ENCODE measurements at regions not wholly inside any gene's neighbourhood (a gene's known extent, or its start where the extent isn't known, plus 50 kb on each side); places are given as distances from the start of the nearest gene placed in this dataset.
"Not testable (repeated sequence)": the region's sequence is repeated elsewhere in the genome, so short reads cannot be mapped to it uniquely, and the experiment has no call there.

- H3K36me3 ChIP-seq, result no peaks in the 10 kb centered on the region
- H3K27ac ChIP-seq, result no peak overlapping the region
- H3K4me3 ChIP-seq, result no peak overlapping the region
- WGBS, 2 donors, result 33 to 75% methylated on average over 1 of the region's 1 CpG
- no peaks in the 10 kb centered on the region for H3K4me1 ChIP-seq
- DNase-seq, result no peak
- no peaks in the 10 kb centered on the region for H3K9me3 ChIP-seq
- TF ChIP-seq EP300 (IDR thresholded peaks at IDR 0.05) (no peak), CTCF (IDR thresholded peaks at IDR 0.05) (no peak), POLR2AphosphoS5 (IDR thresholded peaks at IDR 0.05) (no peak), POLR2A (IDR thresholded peaks at IDR 0.05) (no peak)
- no peaks in the 10 kb centered on the region for H3K27me3 ChIP-seq
- no peak for ATAC-seq (ENCODE audit: low FRiP score in 2 of 2)
These were observed 82.7 kb upstream of the TEX13C start for GRCh38 chrX:125236955-125237354.

- Histone ChIP-seq H3K9me3 (no peaks in the 10 kb centered on the region), H3K27me3 (no peaks in the 10 kb centered on the region), H3K4me3 (no peak overlapping the region), H3K36me3 (no peaks in the 10 kb centered on the region), H3K27ac (no peak overlapping the region), H3K4me1 (no peaks in the 10 kb centered on the region)
- DNase-seq (no peak), ATAC-seq (ENCODE audit: low FRiP score in 2 of 2) (no peak)
- TF ChIP-seq POLR2AphosphoS5 (IDR thresholded peaks at IDR 0.05) (no peak), POLR2A (IDR thresholded peaks at IDR 0.05) (no peak), CTCF (IDR thresholded peaks at IDR 0.05) (no peak), EP300 (IDR thresholded peaks at IDR 0.05) (no peak)
These were observed 70.7 kb upstream of the TEX13C start for GRCh38 chrX:125248931-125249330.

GRCh38 chrX:125255759-125256158 is 63.9 kb upstream of the TEX13C start:
- DNase-seq, result peak in 1 of 2 donors; percentile 47
- H3K9me3 ChIP-seq; H3K27ac ChIP-seq; H3K36me3 ChIP-seq; H3K27me3 ChIP-seq; H3K4me3 ChIP-seq; ATAC-seq (ENCODE audit: low FRiP score in 2 of 2); H3K4me1 ChIP-seq: not testable (repeated sequence)
- WGBS, 2 donors, result 96% methylated on average over 20 of the region's 20 CpGs; no CpG with 5 or more reads in 1 of the 2 donors

GRCh38 chrX:125262836-125263235 is 56.8 kb upstream of the TEX13C start:
- Histone ChIP-seq H3K27ac (no peak overlapping the region), H3K4me3 (no peak overlapping the region), H3K4me1 (no peaks in the 10 kb centered on the region), H3K27me3 (no peaks in the 10 kb centered on the region), H3K36me3 (no peaks in the 10 kb centered on the region), H3K9me3 (peaks cover 0 to 20% (median 0%) of the 10 kb centered on the region in 4 donors)
- no peak for ATAC-seq (ENCODE audit: low FRiP score in 2 of 2)
- no peak for DNase-seq
- 63 to 83% methylated on average over 5 to 6 of the region's 6 CpGs for WGBS, 2 donors
- TF ChIP-seq POLR2AphosphoS5 (IDR thresholded peaks at IDR 0.05) (no peak), CTCF (IDR thresholded peaks at IDR 0.05) (no peak), POLR2A (IDR thresholded peaks at IDR 0.05) (no peak), EP300 (IDR thresholded peaks at IDR 0.05) (no peak)

- H3K9me3 ChIP-seq, result peaks cover 0 to 20% (median 0%) of the 10 kb centered on the region in 4 donors
- H3K27ac ChIP-seq, result no peak overlapping the region
- 88% methylated on average over 3 to 4 of the region's 4 CpGs for WGBS, 2 donors
- no peak for TF ChIP-seq POLR2AphosphoS5 (IDR thresholded peaks at IDR 0.05)
- TF ChIP-seq EP300 (IDR thresholded peaks at IDR 0.05), result no peak
- TF ChIP-seq CTCF (IDR thresholded peaks at IDR 0.05), result no peak
- no peak for TF ChIP-seq POLR2A (IDR thresholded peaks at IDR 0.05)
- H3K4me1 ChIP-seq, result no peaks in the 10 kb centered on the region
- H3K27me3 ChIP-seq, result no peaks in the 10 kb centered on the region
- ATAC-seq (ENCODE audit: low FRiP score in 2 of 2) (no peak), DNase-seq (no peak)
- no peak overlapping the region for H3K4me3 ChIP-seq
- no peaks in the 10 kb centered on the region for H3K36me3 ChIP-seq
These were observed 53.5 kb upstream of the TEX13C start for GRCh38 chrX:125266153-125266660.

Data from upper lobe of left lung (tissue), 6 donors.